ENCODE measurements at regions not wholly inside any gene's neighbourhood (a gene's known extent, or its start where the extent isn't known, plus 50 kb on each side); places are given as distances from the start of the nearest gene placed in this dataset.

DNA sequence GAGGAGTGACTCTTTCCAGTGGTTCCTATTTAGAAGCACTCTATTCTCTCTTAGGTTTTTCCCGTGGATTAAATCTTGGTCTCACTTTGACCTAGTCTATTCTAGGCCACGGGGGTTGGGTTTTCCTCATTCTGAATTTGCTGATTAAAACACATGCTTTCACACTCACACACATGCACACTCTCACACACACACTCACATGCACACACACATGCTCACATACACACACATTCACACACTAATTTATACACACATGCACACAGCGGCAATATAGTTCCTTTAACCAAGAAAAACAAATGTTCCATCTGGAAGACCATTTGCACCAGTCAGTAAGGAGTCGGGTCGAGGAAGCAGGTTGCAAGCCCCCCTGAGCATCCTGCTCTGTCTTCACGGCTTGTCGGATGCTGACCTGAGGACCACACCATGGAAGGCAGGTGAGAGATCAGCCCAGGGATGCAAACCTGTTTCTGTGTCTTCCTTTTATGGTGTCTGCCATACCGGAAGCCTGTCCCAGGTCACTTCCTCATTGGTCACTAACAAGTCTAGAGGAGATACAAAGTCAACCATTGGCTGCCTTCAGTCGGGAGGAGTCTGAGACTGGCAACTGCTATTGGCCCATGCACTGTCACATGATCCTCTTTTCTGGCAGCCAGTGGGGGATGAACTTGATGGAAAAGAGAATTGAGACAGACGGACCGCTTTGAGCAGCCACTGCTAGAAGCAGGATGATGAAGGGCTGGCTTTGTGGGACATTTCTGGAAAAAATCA lies 330.8 kb downstream of the FGFR2 start:
- Histone ChIP-seq H4K20me1 (ENCODE audit: insufficient read depth) (no peaks in the 10 kb centered on the region), H3K4me1 (ENCODE audit: control insufficient read depth in 1 of 2, insufficient read depth in 2 of 2, low read depth in 1 of 2, low read length in 1 of 2) (no peaks in the 10 kb centered on the region), H3F3A (replicated peaks; ENCODE audit: insufficient read depth) (no peaks in the 10 kb centered on the region), H2AFZ (ENCODE audit: low read depth) (no peak overlapping the region), H3K9me3 (no peaks in the 10 kb centered on the region; the same call in 1 of the 2 replicates), H3K9ac (no peak overlapping the region), H3K36me3 (replicated peaks in 1 of 2; ENCODE audit: control insufficient read depth in 1 of 2, insufficient read depth in 2 of 2, low read length in 1 of 2) (no peaks in the 10 kb centered on the region), H3K9me2 (no peaks in the 10 kb centered on the region), H3K4me3 (ENCODE audit: low read depth in 2 of 2, low read length in 1 of 2) (no peak overlapping the region), H3K79me2 (ENCODE audit: insufficient read depth) (no peaks in the 10 kb centered on the region), H3K27ac (ENCODE audit: low read depth in 2 of 2, low read length in 1 of 2) (no peak overlapping the region), H3K4me2 (no peak overlapping the region), H3K27me3 (ENCODE audit: insufficient read depth) (no peaks in the 10 kb centered on the region)
- ChIA-PET POLR2A (no interaction called here), CTCF (no interaction called here)
- 43% methylated on average over 11 of the region's 11 CpGs for WGBS (ENCODE audit: low lambda C conversion rate)
- DNase-seq = no peak
- TF ChIP-seq MEF2A (IDR thresholded peaks at IDR 0.05; ENCODE audit: borderline replicate concordance, low read depth) = no peak
- TF ChIP-seq RFX5 (IDR thresholded peaks at IDR 0.05; ENCODE audit: low read length) = no peak
- no peak for TF ChIP-seq GABPA (IDR thresholded peaks at IDR 0.05; ENCODE audit: low read depth)
- TF ChIP-seq MXI1 (IDR thresholded peaks at IDR 0.05; ENCODE audit: low read depth, low read length) = no peak
- TF ChIP-seq JUND (IDR thresholded peaks at IDR 0.05) = no peak
- TF ChIP-seq EZH2phosphoT487 (IDR thresholded peaks at IDR 0.05; ENCODE audit: borderline replicate concordance, low read depth) = no peak
- no peak for TF ChIP-seq SIN3A (IDR thresholded peaks at IDR 0.05; ENCODE audit: borderline replicate concordance, low read depth, low read length)
- no peak for TF ChIP-seq TEAD4 (IDR thresholded peaks at IDR 0.05; ENCODE audit: borderline replicate concordance, insufficient read depth)
- TF ChIP-seq, protein P1, sequence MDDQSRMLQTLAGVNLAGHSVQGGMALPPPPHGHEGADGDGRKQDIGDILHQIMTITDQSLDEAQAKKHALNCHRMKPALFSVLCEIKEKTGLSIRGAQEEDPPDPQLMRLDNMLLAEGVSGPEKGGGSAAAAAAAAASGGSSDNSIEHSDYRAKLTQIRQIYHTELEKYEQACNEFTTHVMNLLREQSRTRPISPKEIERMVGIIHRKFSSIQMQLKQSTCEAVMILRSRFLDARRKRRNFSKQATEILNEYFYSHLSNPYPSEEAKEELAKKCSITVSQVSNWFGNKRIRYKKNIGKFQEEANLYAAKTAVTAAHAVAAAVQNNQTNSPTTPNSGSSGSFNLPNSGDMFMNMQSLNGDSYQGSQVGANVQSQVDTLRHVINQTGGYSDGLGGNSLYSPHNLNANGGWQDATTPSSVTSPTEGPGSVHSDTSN (IDR thresholded peaks at IDR 0.05) = no peak
- TF ChIP-seq FOXM1 (IDR thresholded peaks at IDR 0.05; ENCODE audit: low read depth) = no peak
- TF ChIP-seq YY1 (IDR thresholded peaks at IDR 0.05; ENCODE audit: low read depth) = no peak
- TF ChIP-seq RCOR1 (IDR thresholded peaks at IDR 0.05; ENCODE audit: low read length) = no peak
- no peak for TF ChIP-seq CHD2 (IDR thresholded peaks at IDR 0.05; ENCODE audit: low read length, partially characterized antibody)
- no peak for TF ChIP-seq GATA2 (CRISPR knock-in tag; IDR thresholded peaks at IDR 0.05)
- no peak for TF ChIP-seq FOXJ3 (CRISPR knock-in tag; IDR thresholded peaks at IDR 0.05)
- no peak for TF ChIP-seq EP300 (IDR thresholded peaks at IDR 0.05; ENCODE audit: borderline replicate concordance in 1 of 2, low read depth in 1 of 2, low read length in 1 of 2)
- TF ChIP-seq, protein P2, sequence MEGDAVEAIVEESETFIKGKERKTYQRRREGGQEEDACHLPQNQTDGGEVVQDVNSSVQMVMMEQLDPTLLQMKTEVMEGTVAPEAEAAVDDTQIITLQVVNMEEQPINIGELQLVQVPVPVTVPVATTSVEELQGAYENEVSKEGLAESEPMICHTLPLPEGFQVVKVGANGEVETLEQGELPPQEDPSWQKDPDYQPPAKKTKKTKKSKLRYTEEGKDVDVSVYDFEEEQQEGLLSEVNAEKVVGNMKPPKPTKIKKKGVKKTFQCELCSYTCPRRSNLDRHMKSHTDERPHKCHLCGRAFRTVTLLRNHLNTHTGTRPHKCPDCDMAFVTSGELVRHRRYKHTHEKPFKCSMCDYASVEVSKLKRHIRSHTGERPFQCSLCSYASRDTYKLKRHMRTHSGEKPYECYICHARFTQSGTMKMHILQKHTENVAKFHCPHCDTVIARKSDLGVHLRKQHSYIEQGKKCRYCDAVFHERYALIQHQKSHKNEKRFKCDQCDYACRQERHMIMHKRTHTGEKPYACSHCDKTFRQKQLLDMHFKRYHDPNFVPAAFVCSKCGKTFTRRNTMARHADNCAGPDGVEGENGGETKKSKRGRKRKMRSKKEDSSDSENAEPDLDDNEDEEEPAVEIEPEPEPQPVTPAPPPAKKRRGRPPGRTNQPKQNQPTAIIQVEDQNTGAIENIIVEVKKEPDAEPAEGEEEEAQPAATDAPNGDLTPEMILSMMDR (IDR thresholded peaks at IDR 0.05) = no peak
- TF ChIP-seq, protein P3, sequence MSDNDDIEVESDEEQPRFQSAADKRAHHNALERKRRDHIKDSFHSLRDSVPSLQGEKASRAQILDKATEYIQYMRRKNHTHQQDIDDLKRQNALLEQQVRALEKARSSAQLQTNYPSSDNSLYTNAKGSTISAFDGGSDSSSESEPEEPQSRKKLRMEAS (IDR thresholded peaks at IDR 0.05; ENCODE audit: low read depth) = no peak
- TF ChIP-seq RXRA (IDR thresholded peaks at IDR 0.05; ENCODE audit: borderline replicate concordance, low read depth) = no peak

All from SK-N-SH (cell line).